A673 (cell line): ENCODE measurements at regions not wholly inside any gene's neighbourhood (a gene's known extent, or its start where the extent isn't known, plus 50 kb on each side); places are given as distances from the start of the nearest gene placed in this dataset.

Experiments used
- BruUV-seq: library from RNA; stranded (reverse); fragments of 400-500 nt; replicated peaks from 2 replicates; lab custom pipeline; 2021; lab: Mats Ljungman, UMichigan
- CTCF ChIA-PET: fragments of 300-600 bp; sonication (Branson Sonifier 250); formaldehyde crosslinking; loops from one replicate; lab custom pipeline; 2022; ENCODE audit warnings: antibody characterized with exemption; lab: Charles Lee
- POLR2A ChIA-PET: fragments of 300-600 bp; sonication (Branson Sonifier 250); formaldehyde crosslinking; loops from one replicate; lab custom pipeline; 2022; ENCODE audit warnings: antibody characterized with exemption; ENCODE audit not compliant: low non-redundant PET; lab: Charles Lee
- DNase-seq: peaks from one replicate; pipeline ENCODE4 v3.0.0-alpha.2; 2015; ENCODE audit warnings: low spot score
- H3K27ac ChIP-seq: fragments of 200-600 bp; sonication (generic); 2 replicates; pipeline ENCODE4 v1.5.1; 2016; ENCODE audit warnings: mixed run types, low read depth, mild to moderate bottlenecking, mixed read lengths, antibody characterized with exemption, low read length; ENCODE audit not compliant: poor library complexity, severe bottlenecking
- H3K27me3 ChIP-seq: fragments of 200-600 bp; sonication (generic); replicated peaks from 2 replicates; pipeline ENCODE4 v1.6.1; 2017; ENCODE audit warnings: mixed run types, low read depth, mild to moderate bottlenecking, mixed read lengths, antibody characterized with exemption, low read length; ENCODE audit not compliant: insufficient read depth, poor library complexity
- H3K36me3 ChIP-seq: fragments of 200-600 bp; sonication (generic); 2 replicates; pipeline ENCODE4 v1.6.1; 2016; ENCODE audit warnings: mixed run types, mild to moderate bottlenecking, mixed read lengths, antibody characterized with exemption, low read length; ENCODE audit not compliant: insufficient read depth, poor library complexity, severe bottlenecking
- H3K4me1 ChIP-seq: fragments of 200-600 bp; sonication (generic); 2 replicates; pipeline ENCODE4 v1.6.1; 2017; ENCODE audit warnings: mixed run types, mild to moderate bottlenecking, mixed read lengths, antibody characterized with exemption, low read length; ENCODE audit not compliant: insufficient read depth, poor library complexity, severe bottlenecking
- H3K4me3 ChIP-seq: fragments of 200-600 bp; sonication (generic); 2 replicates; pipeline ENCODE4 v1.5.1; 2016; ENCODE audit warnings: low read depth, mixed run types, mild to moderate bottlenecking, mixed read lengths, low read length; ENCODE audit not compliant: poor library complexity, severe bottlenecking
- H3K9me3 ChIP-seq: fragments of 200-600 bp; sonication (generic); 2 replicates; pipeline ENCODE4 v1.6.1; 2016; ENCODE audit warnings: mixed run types, low read depth, mild to moderate bottlenecking, mixed read lengths, antibody characterized with exemption, low read length; ENCODE audit not compliant: poor library complexity, severe bottlenecking
- CTCF ChIP-seq: fragments of 300-800, 200-600 bp; sonication (generic); conservative IDR thresholded peaks from 2 replicates; pipeline ENCODE4 v1.5.1; 2017; ENCODE audit warnings: low read depth, mild to moderate bottlenecking, antibody characterized with exemption, low read length, moderate library complexity, mixed read lengths
- EZH2 ChIP-seq: fragments of 200-600 bp; sonication (generic); IDR thresholded peaks from 2 replicates; pipeline ENCODE4 v1.6.1; 2017; ENCODE audit warnings: borderline replicate concordance, low read depth, mild to moderate bottlenecking, mixed read lengths, antibody characterized with exemption, low read length; ENCODE audit not compliant: poor library complexity, severe bottlenecking
- intact Hi-C: fragments of 100-400 bp; cut with micrococcal nuclease; formaldehyde crosslinking; loops from one replicate; pipeline ENCODE4 v1.10.0; 2022; ENCODE audit not compliant: unreplicated experiment

- Histone ChIP-seq H3K4me3 (no peak overlapping the region), H3K27ac (no peak overlapping the region), H3K4me1 (no peaks in the 10 kb centered on the region), H3K36me3 (no peaks in the 10 kb centered on the region), H3K27me3 (no peaks in the 10 kb centered on the region), H3K9me3 (peaks cover 6% of the 10 kb centered on the region)
- CTCF ChIA-PET, result no interaction called here
- DNase-seq, result no peak
- POLR2A ChIA-PET, result no interaction called here
- no peak for TF ChIP-seq EZH2
- TF ChIP-seq CTCF, result no peak
- intact Hi-C loops, result no loop called here
- no TSS peak for BruUV-seq
These were observed 95.6 kb upstream of the KCNH7 start for GRCh38 chr2:162934191-162934590.

- no peaks in the 10 kb centered on the region for H3K4me1 ChIP-seq
- peaks cover 6% of the 10 kb centered on the region for H3K9me3 ChIP-seq
- no TSS peak for BruUV-seq
- H3K4me3 ChIP-seq, result no peak overlapping the region
- TF ChIP-seq CTCF (no peak), EZH2 (no peak)
- no peaks in the 10 kb centered on the region for H3K27me3 ChIP-seq
- ChIA-PET POLR2A (no interaction called here), CTCF (no interaction called here)
- no peak for DNase-seq
- no peaks in the 10 kb centered on the region for H3K36me3 ChIP-seq
- intact Hi-C loops, result no loop called here
- no peak overlapping the region for H3K27ac ChIP-seq
These were observed 93.8 kb upstream of the KCNH7 start for GRCh38 chr2:162932416-162932815.

- BruUV-seq, result no TSS peak
- Histone ChIP-seq H3K9me3 (peaks cover under 1% of the 10 kb centered on the region), H3K4me3 (no peak overlapping the region), H3K4me1 (no peaks in the 10 kb centered on the region), H3K36me3 (no peaks in the 10 kb centered on the region), H3K27ac (no peak overlapping the region), H3K27me3 (no peaks in the 10 kb centered on the region)
- CTCF ChIA-PET, result no interaction called here
- DNase-seq, result peak; percentile 26
- POLR2A ChIA-PET, result no interaction called here
- intact Hi-C loops, result no loop called here
- TF ChIP-seq EZH2, result no peak
- TF ChIP-seq CTCF, result no peak
These were observed 91.0 kb upstream of the KCNH7 start for GRCh38 chr2:162929571-162929970.

- BruUV-seq, result no TSS peak
- Histone ChIP-seq H3K4me3 (no peak overlapping the region), H3K27me3 (no peaks in the 10 kb centered on the region), H3K9me3 (no peaks in the 10 kb centered on the region), H3K4me1 (no peaks in the 10 kb centered on the region), H3K27ac (no peak overlapping the region), H3K36me3 (no peaks in the 10 kb centered on the region)
- intact Hi-C loops, result no loop called here
- POLR2A ChIA-PET, result no interaction called here
- DNase-seq, result no peak
- TF ChIP-seq EZH2, result no peak
- no peak for TF ChIP-seq CTCF
- CTCF ChIA-PET, result no interaction called here
These were observed 89.8 kb upstream of the KCNH7 start for GRCh38 chr2:162928356-162928755.
